ENCODE measurements at regions not wholly inside any gene's neighbourhood (a gene's known extent, or its start where the extent isn't known, plus 50 kb on each side); places are given as distances from the start of the nearest gene placed in this dataset.

GRCh38 chr18:61719671-61720070, 173.1 kb downstream of the RNF152 start:
- TF ChIP-seq POLR2AphosphoS5 (IDR thresholded peaks at IDR 0.05; ENCODE audit: low read depth, low read length) (no peak), POLR2A (IDR thresholded peaks at IDR 0.05; ENCODE audit: low read depth, low read length) (no peak), TAF1 (IDR thresholded peaks at IDR 0.05; ENCODE audit: low read depth, low read length) (no peak), PAX5 (IDR thresholded peaks at IDR 0.05; ENCODE audit: insufficient read depth, low read length, severe bottlenecking) (no peak), SPI1 (IDR thresholded peaks at IDR 0.05; ENCODE audit: low read depth, low read length) (no peak), POU2F2 (IDR thresholded peaks at IDR 0.05; ENCODE audit: low read depth, low read length) (no peak)
